SK-N-SH (cell line): ENCODE measurements at regions not wholly inside any gene's neighbourhood (a gene's known extent, or its start where the extent isn't known, plus 50 kb on each side); places are given as distances from the start of the nearest gene placed in this dataset.

Experiments
- EP300 ChIP-seq, 2 experiments: IDR thresholded peaks; 2 replicates each; pipeline versions ENCODE4 v1.4.0 to v1.6.1; 2012; ENCODE audit warnings: borderline replicate concordance in 1 of 2, low read depth in 1 of 2, low read length in 1 of 2
- FOSL2 ChIP-seq: IDR thresholded peaks from 2 replicates; pipeline ENCODE4 v1.4.0; 2012; ENCODE audit warnings: low read depth, mild to moderate bottlenecking, moderate library complexity, borderline replicate concordance
- GABPA ChIP-seq: IDR thresholded peaks from 2 replicates; pipeline ENCODE4 v1.4.0; 2012; ENCODE audit warnings: low read depth, mild to moderate bottlenecking
- NRF1 ChIP-seq: IDR thresholded peaks from 2 replicates; pipeline ENCODE4 v1.6.1; 2012; ENCODE audit warnings: low read depth, mild to moderate bottlenecking, low read length
- POLR2AphosphoS5 ChIP-seq: IDR thresholded peaks from 2 replicates; pipeline ENCODE4 v1.6.1; 2012; ENCODE audit warnings: low read depth, low read length
- RFX5 ChIP-seq: IDR thresholded peaks from 2 replicates; pipeline ENCODE4 v1.6.1; 2012; ENCODE audit warnings: mild to moderate bottlenecking, improper control_type of control experiment, low read length
- TF ChIP-seq, protein P1 (sequence below): fragments of 150-350 bp; IDR thresholded peaks from 2 replicates; pipeline ENCODE4 v1.6.1; 2017; ENCODE audit warnings: antibody characterized with exemption, low read length, low read depth, borderline replicate concordance
- TF ChIP-seq, protein P2 (sequence below): IDR thresholded peaks from 2 replicates; pipeline ENCODE4 v1.6.1; 2012; ENCODE audit warnings: mild to moderate bottlenecking, low read depth, low read length, moderate library complexity
- TF ChIP-seq, protein P3 (sequence below): fragments of 200-600 bp; sonication (generic); IDR thresholded peaks from 2 replicates; pipeline ENCODE4 v1.6.1; 2017; ENCODE audit warnings: antibody characterized with exemption, mild to moderate bottlenecking, moderate library complexity

DNA sequence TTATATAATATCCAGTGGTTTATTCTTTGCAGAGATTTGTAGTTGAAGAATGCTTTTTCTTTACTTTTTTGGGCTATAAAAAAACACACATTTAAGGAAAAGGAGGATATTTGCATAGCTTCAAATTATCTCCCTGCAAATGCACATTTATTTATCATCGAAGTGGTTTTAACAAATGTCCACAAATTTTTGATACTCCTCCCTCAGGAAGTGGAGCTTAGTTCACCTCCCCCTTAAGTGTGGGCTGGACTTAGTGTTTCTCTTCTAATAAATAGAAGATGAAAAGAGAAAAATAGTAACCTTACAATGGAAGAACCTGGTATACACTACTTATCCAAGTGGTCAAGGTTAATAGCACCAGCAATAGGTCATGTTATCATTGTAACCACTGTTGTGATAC is 537.6 kb downstream of the ARL4A start:
- TF ChIP-seq, protein P1, sequence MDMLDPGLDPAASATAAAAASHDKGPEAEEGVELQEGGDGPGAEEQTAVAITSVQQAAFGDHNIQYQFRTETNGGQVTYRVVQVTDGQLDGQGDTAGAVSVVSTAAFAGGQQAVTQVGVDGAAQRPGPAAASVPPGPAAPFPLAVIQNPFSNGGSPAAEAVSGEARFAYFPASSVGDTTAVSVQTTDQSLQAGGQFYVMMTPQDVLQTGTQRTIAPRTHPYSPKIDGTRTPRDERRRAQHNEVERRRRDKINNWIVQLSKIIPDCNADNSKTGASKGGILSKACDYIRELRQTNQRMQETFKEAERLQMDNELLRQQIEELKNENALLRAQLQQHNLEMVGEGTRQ = no peak
- TF ChIP-seq FOSL2 (no peak), RFX5 (no peak), NRF1 (no peak), GABPA (no peak), POLR2AphosphoS5 (no peak), EP300 (IDR thresholded peaks at IDR 0.05; ENCODE audit: borderline replicate concordance in 1 of 2, low read depth in 1 of 2, low read length in 1 of 2) (no peak)
- TF ChIP-seq, protein P2, sequence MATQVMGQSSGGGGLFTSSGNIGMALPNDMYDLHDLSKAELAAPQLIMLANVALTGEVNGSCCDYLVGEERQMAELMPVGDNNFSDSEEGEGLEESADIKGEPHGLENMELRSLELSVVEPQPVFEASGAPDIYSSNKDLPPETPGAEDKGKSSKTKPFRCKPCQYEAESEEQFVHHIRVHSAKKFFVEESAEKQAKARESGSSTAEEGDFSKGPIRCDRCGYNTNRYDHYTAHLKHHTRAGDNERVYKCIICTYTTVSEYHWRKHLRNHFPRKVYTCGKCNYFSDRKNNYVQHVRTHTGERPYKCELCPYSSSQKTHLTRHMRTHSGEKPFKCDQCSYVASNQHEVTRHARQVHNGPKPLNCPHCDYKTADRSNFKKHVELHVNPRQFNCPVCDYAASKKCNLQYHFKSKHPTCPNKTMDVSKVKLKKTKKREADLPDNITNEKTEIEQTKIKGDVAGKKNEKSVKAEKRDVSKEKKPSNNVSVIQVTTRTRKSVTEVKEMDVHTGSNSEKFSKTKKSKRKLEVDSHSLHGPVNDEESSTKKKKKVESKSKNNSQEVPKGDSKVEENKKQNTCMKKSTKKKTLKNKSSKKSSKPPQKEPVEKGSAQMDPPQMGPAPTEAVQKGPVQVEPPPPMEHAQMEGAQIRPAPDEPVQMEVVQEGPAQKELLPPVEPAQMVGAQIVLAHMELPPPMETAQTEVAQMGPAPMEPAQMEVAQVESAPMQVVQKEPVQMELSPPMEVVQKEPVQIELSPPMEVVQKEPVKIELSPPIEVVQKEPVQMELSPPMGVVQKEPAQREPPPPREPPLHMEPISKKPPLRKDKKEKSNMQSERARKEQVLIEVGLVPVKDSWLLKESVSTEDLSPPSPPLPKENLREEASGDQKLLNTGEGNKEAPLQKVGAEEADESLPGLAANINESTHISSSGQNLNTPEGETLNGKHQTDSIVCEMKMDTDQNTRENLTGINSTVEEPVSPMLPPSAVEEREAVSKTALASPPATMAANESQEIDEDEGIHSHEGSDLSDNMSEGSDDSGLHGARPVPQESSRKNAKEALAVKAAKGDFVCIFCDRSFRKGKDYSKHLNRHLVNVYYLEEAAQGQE = no peak
- TF ChIP-seq, protein P3, sequence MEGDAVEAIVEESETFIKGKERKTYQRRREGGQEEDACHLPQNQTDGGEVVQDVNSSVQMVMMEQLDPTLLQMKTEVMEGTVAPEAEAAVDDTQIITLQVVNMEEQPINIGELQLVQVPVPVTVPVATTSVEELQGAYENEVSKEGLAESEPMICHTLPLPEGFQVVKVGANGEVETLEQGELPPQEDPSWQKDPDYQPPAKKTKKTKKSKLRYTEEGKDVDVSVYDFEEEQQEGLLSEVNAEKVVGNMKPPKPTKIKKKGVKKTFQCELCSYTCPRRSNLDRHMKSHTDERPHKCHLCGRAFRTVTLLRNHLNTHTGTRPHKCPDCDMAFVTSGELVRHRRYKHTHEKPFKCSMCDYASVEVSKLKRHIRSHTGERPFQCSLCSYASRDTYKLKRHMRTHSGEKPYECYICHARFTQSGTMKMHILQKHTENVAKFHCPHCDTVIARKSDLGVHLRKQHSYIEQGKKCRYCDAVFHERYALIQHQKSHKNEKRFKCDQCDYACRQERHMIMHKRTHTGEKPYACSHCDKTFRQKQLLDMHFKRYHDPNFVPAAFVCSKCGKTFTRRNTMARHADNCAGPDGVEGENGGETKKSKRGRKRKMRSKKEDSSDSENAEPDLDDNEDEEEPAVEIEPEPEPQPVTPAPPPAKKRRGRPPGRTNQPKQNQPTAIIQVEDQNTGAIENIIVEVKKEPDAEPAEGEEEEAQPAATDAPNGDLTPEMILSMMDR = no peak
